ENCODE measurements at regions not wholly inside any gene's neighbourhood (a gene's known extent, or its start where the extent isn't known, plus 50 kb on each side); places are given as distances from the start of the nearest gene placed in this dataset.
"Not testable (repeated sequence)": the region's sequence is repeated elsewhere in the genome, so short reads cannot be mapped to it uniquely, and the experiment has no call there.

- H3K27me3 ChIP-seq (ENCODE audit: insufficient read depth, low read length): no peaks in the 10 kb centered on the region
- no peaks in the 10 kb centered on the region for H3K36me3 ChIP-seq (ENCODE audit: insufficient read depth, low read length)
- no peak overlapping the region for H3K4me3 ChIP-seq (ENCODE audit: low read length in 2 of 2)
- CTCF ChIA-PET (ENCODE audit: partially characterized antibody): no interaction called here
- H3K9me3 ChIP-seq (ENCODE audit: control insufficient read depth in 1 of 2, low read length in 2 of 2): no peaks in the 10 kb centered on the region
- Mint-ChIP-seq H3K4me3 (no peak overlapping the region), H3K4me1 (peaks cover 6 to 16% (median 11%) of the 10 kb centered on the region in 4 donors), H3K36me3 (no peaks in the 10 kb centered on the region), H3K9me3 (peaks cover 0 to 2% (median 0%) of the 10 kb centered on the region in 8 donors), H3K27ac (no peak overlapping the region), H3K27me3 (peaks cover 4 to 8% of the 10 kb centered on the region in 2 donors)
- peaks cover 6% of the 10 kb centered on the region for H3K4me1 ChIP-seq (ENCODE audit: insufficient read depth, low read length)
- POLR2A ChIA-PET (ENCODE audit: partially characterized antibody): no interaction called here
- H3K27ac ChIP-seq (ENCODE audit: low read depth, low read length): no peak overlapping the region
- intact Hi-C loops (cut with micrococcal nuclease): no loop called here
- DNase-seq: no peak
Measured at GRCh38 chr1:199945591-199945990, 81.9 kb upstream of the NR5A2 start.

GRCh38 chr1:199946305-199947155 is 81.0 kb upstream of the NR5A2 start:
- Mint-ChIP-seq H3K27me3 (peaks cover 3 to 8% of the 10 kb centered on the region in 2 donors), H3K27ac (no peak overlapping the region), H3K36me3 (no peaks in the 10 kb centered on the region), H3K9me3 (peaks cover 0 to 2% (median 0%) of the 10 kb centered on the region in 8 donors), H3K4me3 (no peak overlapping the region), H3K4me1 (peaks cover 2 to 7% (median 5%) of the 10 kb centered on the region in 4 donors)
- intact Hi-C loops (cut with micrococcal nuclease): no loop called here
- ChIA-PET POLR2A (ENCODE audit: partially characterized antibody) (no interaction called here), CTCF (ENCODE audit: partially characterized antibody) (interaction anchor here (1.2 kb wide), 1 partner anchor 9 kb away, joined by 3 read pairs; no protein-coding TSS in a partner anchor)
- no peak for DNase-seq
- Histone ChIP-seq H3K4me3 (ENCODE audit: low read length in 2 of 2) (no peak overlapping the region), H3K27me3 (ENCODE audit: insufficient read depth, low read length) (no peaks in the 10 kb centered on the region), H3K9me3 (ENCODE audit: control insufficient read depth in 1 of 2, low read length in 2 of 2) (no peaks in the 10 kb centered on the region), H3K36me3 (ENCODE audit: insufficient read depth, low read length) (no peaks in the 10 kb centered on the region), H3K4me1 (ENCODE audit: insufficient read depth, low read length) (peaks cover 6% of the 10 kb centered on the region), H3K27ac (ENCODE audit: low read depth, low read length) (no peak overlapping the region)

DNA sequence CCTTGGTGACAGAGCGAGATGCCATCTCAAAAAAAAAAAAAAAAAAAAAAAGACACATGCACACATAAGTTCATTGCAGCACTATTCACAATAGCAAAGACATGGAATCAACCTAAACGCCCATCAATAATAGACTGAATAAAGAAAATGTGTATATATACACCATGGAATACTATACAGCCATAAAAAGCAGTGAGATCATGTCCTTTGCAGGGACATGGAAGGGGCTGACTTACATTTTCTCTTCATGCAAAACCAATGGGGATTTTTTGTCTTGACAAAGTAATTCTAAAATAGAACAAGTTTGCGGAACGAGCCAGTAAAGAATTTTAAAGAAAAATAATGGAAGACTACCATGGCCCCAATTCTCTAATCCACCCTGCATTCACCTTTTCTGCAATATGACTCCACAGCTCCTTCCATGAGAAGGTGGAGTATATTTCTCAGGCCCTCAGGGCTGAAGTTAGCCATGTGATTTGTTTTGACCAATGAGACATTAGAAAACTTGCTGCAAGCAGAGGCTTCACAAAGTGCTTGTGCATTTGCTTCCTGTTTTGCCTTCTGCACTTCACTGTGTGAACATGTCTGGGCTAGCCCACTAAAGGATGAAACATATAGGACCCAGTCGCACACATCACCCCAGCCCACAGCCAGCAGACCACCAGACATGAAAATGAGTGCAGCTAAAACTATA is 78.8 kb upstream of the NR5A2 start:
- Histone ChIP-seq H3K9me3 (ENCODE audit: control insufficient read depth in 1 of 2, low read length in 2 of 2) (no peaks in the 10 kb centered on the region), H3K27me3 (ENCODE audit: insufficient read depth, low read length) (no peaks in the 10 kb centered on the region), H3K4me3 (ENCODE audit: low read length in 2 of 2) (no peak overlapping the region), H3K27ac (ENCODE audit: low read depth, low read length) (no peak overlapping the region), H3K4me1 (ENCODE audit: insufficient read depth, low read length) (no peaks in the 10 kb centered on the region), H3K36me3 (ENCODE audit: insufficient read depth, low read length) (no peaks in the 10 kb centered on the region)
- H3K36me3 Mint-ChIP-seq: no peaks in the 10 kb centered on the region
- H3K27me3 Mint-ChIP-seq: peaks cover 3 to 8% of the 10 kb centered on the region in 2 donors
- peaks cover 0 to 2% (median 0%) of the 10 kb centered on the region in 8 donors for H3K9me3 Mint-ChIP-seq
- intact Hi-C loops (cut with micrococcal nuclease): no loop called here
- peaks cover 0 to 1% (median 0%) of the 10 kb centered on the region in 4 donors for H3K4me1 Mint-ChIP-seq
- no peak overlapping the region for H3K4me3 Mint-ChIP-seq
- ChIA-PET POLR2A (ENCODE audit: partially characterized antibody) (no interaction called here), CTCF (ENCODE audit: partially characterized antibody) (no interaction called here)
- DNase-seq: no peak
- H3K27ac Mint-ChIP-seq: no peak overlapping the region

DNA sequence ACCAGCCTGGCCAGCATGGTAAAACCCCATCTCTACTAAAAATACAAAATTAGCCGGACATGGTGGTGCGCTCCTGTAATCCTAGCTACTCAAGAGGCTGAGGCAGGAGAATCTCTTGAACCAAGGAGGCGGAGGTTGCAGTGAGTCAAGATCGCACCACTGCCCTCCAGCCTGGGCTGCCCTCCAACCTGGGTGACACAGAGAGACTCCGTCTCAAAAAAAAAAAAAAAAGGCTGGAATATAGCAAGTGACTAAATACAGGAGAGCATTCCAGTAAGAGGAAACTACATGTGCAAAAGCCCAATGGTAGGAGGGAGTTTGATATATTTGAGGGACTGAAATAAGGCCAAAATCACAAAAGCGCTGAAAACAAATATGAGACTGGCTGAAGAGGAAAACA is 76.5 kb upstream of the NR5A2 start:
- H3K27me3 Mint-ChIP-seq; H3K36me3 ChIP-seq (ENCODE audit: insufficient read depth, low read length); H3K4me1 ChIP-seq (ENCODE audit: insufficient read depth, low read length); H3K27me3 ChIP-seq (ENCODE audit: insufficient read depth, low read length); H3K4me1 Mint-ChIP-seq; H3K9me3 Mint-ChIP-seq; POLR2A ChIA-PET (ENCODE audit: partially characterized antibody); H3K4me3 Mint-ChIP-seq; CTCF ChIA-PET (ENCODE audit: partially characterized antibody); H3K27ac ChIP-seq (ENCODE audit: low read depth, low read length); H3K27ac Mint-ChIP-seq; H3K4me3 ChIP-seq (ENCODE audit: low read length in 2 of 2); DNase-seq; H3K36me3 Mint-ChIP-seq; H3K9me3 ChIP-seq (ENCODE audit: control insufficient read depth in 1 of 2, low read length in 2 of 2); intact Hi-C loops (cut with micrococcal nuclease): not testable (repeated sequence)

GRCh38 chr1:199953651-199954050 is 73.9 kb upstream of the NR5A2 start:
- Mint-ChIP-seq H3K4me1 (peaks cover 0 to 1% (median 0%) of the 10 kb centered on the region in 4 donors), H3K27me3 (peaks cover 0 to 1% of the 10 kb centered on the region in 2 donors), H3K27ac (no peak overlapping the region), H3K4me3 (no peak overlapping the region), H3K36me3 (no peaks in the 10 kb centered on the region), H3K9me3 (no peaks in the 10 kb centered on the region)
- Histone ChIP-seq H3K4me1 (ENCODE audit: insufficient read depth, low read length) (no peaks in the 10 kb centered on the region), H3K27me3 (ENCODE audit: insufficient read depth, low read length) (no peaks in the 10 kb centered on the region), H3K9me3 (ENCODE audit: control insufficient read depth in 1 of 2, low read length in 2 of 2) (no peaks in the 10 kb centered on the region), H3K27ac (ENCODE audit: low read depth, low read length) (no peak overlapping the region), H3K4me3 (ENCODE audit: low read length in 2 of 2) (no peak overlapping the region), H3K36me3 (ENCODE audit: insufficient read depth, low read length) (no peaks in the 10 kb centered on the region)
- ChIA-PET POLR2A (ENCODE audit: partially characterized antibody) (no interaction called here), CTCF (ENCODE audit: partially characterized antibody) (no interaction called here)
- DNase-seq: no peak
- intact Hi-C loops (cut with micrococcal nuclease): no loop called here

DNA sequence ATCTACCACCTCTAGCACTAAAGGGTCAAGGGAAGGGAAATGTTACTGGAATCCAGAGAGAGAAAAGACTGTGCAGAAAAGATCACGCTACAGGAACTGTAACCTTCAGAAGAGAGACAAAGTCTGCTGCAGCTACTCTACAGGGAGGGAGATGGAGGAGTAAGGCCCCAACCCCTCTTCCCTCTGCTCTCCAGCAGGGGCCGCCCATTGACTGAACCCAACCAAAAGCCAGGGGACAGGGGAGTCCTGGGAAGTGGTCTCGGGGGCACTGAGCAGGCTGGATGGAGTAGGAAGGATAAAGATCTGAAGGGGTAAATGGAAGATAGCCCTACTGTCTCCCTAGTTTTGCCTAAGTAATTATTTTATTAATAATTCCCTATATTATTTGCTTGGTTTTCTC is 72.8 kb upstream of the NR5A2 start:
- Histone ChIP-seq H3K9me3 (ENCODE audit: control insufficient read depth in 1 of 2, low read length in 2 of 2) (no peaks in the 10 kb centered on the region), H3K4me3 (ENCODE audit: low read length in 2 of 2) (no peak overlapping the region), H3K27me3 (ENCODE audit: insufficient read depth, low read length) (no peaks in the 10 kb centered on the region), H3K27ac (ENCODE audit: low read depth, low read length) (no peak overlapping the region), H3K4me1 (ENCODE audit: insufficient read depth, low read length) (no peaks in the 10 kb centered on the region), H3K36me3 (ENCODE audit: insufficient read depth, low read length) (no peaks in the 10 kb centered on the region)
- Mint-ChIP-seq H3K27ac (no peak overlapping the region), H3K4me3 (no peak overlapping the region), H3K36me3 (no peaks in the 10 kb centered on the region), H3K4me1 (peaks cover 0 to 1% (median 0%) of the 10 kb centered on the region in 4 donors), H3K9me3 (no peaks in the 10 kb centered on the region), H3K27me3 (peaks cover 0 to 1% of the 10 kb centered on the region in 2 donors)
- intact Hi-C loops (cut with micrococcal nuclease): no loop called here
- ChIA-PET POLR2A (ENCODE audit: partially characterized antibody) (no interaction called here), CTCF (ENCODE audit: partially characterized antibody) (interaction anchor here (1.1 kb wide), 1 partner anchor 10 kb away, joined by 3 read pairs; no protein-coding TSS in a partner anchor)
- no peak for DNase-seq

DNA sequence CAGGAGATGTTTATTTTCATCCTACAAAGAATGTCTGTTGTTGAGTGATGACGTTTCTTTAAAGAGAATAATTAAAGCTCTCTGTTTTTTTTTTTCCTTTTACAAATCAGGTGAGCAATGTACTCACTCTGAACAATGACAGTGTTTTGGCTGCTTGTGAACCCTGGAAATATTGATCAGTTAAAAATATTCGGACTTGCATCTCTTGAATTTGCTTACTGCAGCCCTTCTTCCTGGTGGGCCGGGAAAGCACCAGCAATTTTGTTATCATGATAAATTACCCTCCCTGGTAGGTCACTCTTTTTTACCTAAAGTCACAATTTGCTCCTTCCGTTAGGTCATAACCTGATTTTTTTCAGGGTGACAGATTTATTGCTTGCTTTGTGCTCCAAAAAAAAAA is 72.3 kb upstream of the NR5A2 start:
- Histone ChIP-seq H3K27ac (ENCODE audit: low read depth, low read length) (no peak overlapping the region), H3K27me3 (ENCODE audit: insufficient read depth, low read length) (no peaks in the 10 kb centered on the region), H3K4me3 (ENCODE audit: low read length in 2 of 2) (no peak overlapping the region), H3K4me1 (ENCODE audit: insufficient read depth, low read length) (no peaks in the 10 kb centered on the region), H3K36me3 (ENCODE audit: insufficient read depth, low read length) (no peaks in the 10 kb centered on the region), H3K9me3 (ENCODE audit: control insufficient read depth in 1 of 2, low read length in 2 of 2) (no peaks in the 10 kb centered on the region)
- Mint-ChIP-seq H3K4me3 (no peak overlapping the region), H3K4me1 (peaks cover 0 to 1% (median 0%) of the 10 kb centered on the region in 4 donors), H3K9me3 (no peaks in the 10 kb centered on the region), H3K27me3 (peaks cover 0 to 1% of the 10 kb centered on the region in 2 donors), H3K36me3 (no peaks in the 10 kb centered on the region), H3K27ac (no peak overlapping the region)
- ChIA-PET POLR2A (ENCODE audit: partially characterized antibody) (no interaction called here), CTCF (ENCODE audit: partially characterized antibody) (interaction anchor here (1.1 to 1.4 kb wide), 2 partner anchors 11 to 12 kb away, joined by 3 read pairs; no protein-coding TSS in a partner anchor)
- no peak for DNase-seq
- intact Hi-C loops (cut with micrococcal nuclease): no loop called here
